DMS114 treated with DMSO at 0.1 percent for 48 hours (cell line): ENCODE measurements at regions not wholly inside any gene's neighbourhood (a gene's known extent, or its start where the extent isn't known, plus 50 kb on each side); places are given as distances from the start of the nearest gene placed in this dataset.

Source experiments
- DNase-seq: peaks from one replicate; lab custom pipeline; 2025; ENCODE audit not compliant: unreplicated experiment; lab: John Stamatoyannopoulos, UW

DNA sequence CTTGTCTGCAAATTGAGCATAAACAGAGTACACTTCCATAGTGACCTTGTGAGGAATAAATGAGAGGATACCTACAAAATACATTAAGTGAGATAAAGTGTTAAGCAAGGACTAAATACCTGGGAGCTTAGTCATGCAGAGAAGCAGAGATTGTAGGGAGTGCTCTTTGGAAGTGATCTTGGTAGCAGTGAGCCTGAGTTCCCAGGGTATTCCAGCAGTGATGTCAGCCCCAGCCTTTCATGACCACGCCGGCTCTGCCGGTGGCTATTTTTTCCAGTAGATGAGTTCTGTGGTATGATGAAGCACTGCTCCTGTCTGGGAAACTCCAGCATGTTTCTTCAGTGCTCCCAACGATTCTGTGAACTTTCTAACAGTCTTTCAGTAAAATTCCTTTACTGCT lies 391.5 kb upstream of the IGFBP7 start:
- DNase-seq, result no peak

DNA sequence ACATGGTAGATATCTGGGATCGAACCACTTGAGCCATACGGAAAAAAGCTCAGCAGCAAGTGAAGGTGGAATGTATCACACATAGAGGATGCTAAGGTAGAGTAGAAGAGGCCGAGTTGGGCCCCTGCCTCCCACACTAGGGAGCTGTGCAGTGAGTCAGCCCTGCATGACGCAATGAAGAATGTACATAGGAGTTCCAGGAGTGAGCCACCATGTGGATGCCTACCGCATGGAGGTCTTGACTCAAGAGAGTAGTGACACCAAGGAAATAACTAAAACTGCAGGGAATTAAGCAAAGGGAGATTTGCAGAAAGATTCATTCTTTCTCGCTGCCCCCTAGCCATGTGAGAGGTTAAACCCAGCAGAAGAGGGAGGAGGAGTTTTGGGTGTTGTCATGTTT lies 389.6 kb upstream of the IGFBP7 start:
- no peak for DNase-seq

DNA sequence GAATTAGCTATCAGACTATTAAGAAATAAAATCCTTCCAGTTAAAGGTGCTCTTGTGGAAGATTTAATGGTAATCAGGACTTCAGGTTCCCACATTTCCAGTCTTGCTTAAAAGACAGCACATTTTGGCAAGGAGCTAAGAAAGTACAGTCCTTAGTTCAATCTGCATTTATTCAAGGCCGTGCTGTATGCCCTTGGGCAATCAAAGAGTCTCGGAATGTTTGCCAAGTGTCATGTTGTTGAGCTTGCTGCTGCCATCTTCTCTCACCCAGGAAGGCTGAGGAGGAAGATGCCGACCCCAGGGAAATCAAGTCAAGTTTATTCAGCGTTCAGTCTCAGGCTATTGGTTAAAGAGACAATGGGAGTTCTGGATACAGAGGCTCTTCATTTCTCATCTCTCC lies 388.1 kb upstream of the IGFBP7 start:
- DNase-seq, result no peak

GRCh38 chr4:57496697-57497471 lies 386.7 kb upstream of the IGFBP7 start:
- no peak for DNase-seq

DNA sequence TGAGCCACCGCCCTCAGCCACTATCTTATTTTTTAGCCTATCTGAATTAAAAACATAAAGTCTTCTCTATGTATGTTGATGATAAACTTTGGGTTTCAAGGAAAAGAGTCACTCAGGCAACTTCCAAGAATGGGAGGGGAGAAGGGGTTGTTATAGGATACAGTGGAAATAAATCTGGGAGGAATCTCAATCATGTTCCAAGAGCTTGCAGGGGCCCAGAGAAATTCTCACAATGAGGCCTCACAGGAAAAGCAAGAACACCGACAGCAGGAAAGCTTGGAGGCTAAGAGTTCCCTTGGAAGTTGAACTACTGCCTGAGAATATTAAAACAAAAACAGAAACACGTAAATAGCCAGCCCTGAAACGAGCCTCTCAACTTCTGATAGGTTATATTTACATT lies 384.6 kb upstream of the IGFBP7 start:
- no peak for DNase-seq

- no peak for DNase-seq
Observed at GRCh38 chr4:57492251-57492878, 382.2 kb upstream of the IGFBP7 start.

- DNase-seq, result no peak
Observed at GRCh38 chr4:57491388-57491787, 381.2 kb upstream of the IGFBP7 start.

- DNase-seq, result no peak
Observed at GRCh38 chr4:57490520-57491255, 380.5 kb upstream of the IGFBP7 start.

DNA sequence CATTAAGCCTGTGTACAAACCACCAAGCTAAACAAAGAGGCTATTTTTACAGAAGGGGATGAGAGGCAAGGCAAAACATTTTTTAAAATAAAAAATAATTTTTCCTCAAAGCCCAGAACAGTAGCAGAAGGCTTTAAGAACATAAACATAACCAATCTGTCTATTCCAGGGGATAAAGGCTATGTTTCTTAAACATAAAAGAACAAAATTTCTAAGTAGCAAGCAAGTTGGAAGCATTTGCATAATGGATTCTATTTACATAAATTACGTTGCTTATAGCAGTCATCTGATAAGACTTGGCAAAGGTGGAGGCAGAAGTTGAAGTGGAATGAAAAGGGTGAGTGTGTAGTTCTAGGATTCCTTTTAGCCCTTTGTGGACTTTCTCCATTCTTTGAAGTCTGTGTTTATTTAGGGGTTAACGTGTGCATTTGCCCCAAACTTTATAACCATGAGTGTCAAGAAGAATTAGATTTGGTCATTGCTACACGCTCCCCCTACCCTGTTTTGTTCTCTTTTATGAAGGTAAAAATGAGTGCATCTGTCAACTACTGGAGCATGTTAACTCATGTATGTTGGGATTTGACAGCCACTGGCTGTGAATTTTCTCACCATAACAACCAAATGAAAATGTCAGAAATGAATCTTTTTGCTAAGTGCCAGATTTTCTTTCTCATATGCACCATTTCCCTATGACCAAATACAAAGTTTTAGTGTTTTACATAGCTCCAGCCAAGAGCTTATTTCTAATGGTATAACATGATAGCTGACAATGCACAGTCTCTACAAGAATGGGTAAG lies 378.4 kb upstream of the IGFBP7 start:
- DNase-seq, result no peak

DNA sequence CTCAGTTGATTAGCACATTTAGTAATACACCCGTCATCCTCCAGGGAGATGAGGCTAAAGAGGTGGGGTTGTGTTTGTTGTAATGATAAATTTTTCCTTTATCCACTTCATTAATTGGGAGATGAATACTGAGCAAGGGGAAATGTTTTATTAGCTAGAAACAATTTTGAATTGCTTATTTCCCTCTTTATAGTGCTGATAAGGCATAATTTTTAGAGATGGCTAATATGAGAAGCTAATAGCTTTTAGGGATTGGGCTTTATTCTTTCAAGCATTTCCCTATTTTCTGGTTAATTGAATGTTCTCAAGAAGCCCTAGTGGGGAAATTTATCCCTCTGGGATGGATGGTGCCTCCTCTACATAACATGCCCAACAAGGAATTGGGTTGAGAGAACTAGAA lies 365.2 kb upstream of the IGFBP7 start:
- no peak for DNase-seq

DNA sequence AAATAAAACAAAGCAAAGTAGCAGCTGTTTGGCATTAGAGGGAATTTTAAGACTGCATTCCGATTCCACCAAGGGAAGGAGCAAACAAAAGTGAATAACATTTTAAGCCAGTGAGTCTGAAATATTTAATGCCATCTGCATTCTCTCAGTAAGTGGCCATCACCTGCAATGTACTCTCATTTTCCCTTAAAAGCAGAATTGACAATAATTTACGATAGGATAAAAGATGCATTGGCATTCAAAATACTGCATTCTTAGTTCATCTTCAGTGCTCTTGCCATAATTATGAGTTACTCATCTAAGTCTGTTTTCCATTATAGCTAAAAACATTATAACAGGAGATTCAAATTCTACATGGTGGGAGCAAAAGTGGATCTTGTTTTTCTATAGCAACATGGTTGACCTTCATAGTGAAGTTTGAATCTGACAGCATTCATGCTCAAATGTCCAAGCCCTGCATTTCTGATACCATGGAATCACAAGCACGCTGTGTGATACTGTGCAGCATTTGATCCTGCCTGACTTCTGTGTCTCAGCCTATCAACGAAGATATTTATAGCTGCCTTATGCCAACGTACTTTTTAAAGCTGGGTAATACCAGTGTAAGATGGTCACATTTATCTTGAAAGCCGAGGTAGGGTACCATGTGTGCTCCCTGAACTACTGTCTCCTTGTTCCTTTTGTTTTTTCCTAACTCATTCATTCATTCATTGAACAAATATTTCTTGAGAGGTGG lies 355.3 kb upstream of the IGFBP7 start:
- no peak for DNase-seq

GRCh38 chr4:57462843-57463242 lies 352.7 kb upstream of the IGFBP7 start:
- no peak for DNase-seq

DNA sequence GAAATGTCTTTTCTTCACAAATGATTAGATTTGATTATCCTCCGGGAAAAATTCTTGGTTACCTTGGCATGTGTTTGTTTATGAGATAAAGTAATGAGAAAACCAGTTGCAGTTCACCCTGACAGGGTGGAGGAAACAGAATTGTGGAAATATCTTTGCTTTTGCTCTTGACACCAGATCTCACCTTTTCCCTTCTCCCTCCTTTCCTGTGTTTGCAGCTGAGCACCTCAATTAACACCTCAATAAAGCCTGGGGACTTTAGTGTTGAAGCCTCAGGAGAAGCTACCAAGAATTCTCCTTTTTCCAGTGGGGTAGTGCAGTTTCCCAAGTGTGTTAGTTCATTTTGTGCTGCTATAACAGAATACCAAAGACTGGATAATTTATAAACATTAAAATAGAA lies 350.8 kb upstream of the IGFBP7 start:
- no peak for DNase-seq

- no peak for DNase-seq
Observed at GRCh38 chr4:57448901-57449300, 338.7 kb upstream of the IGFBP7 start.

- no peak for DNase-seq
Observed at GRCh38 chr4:57448452-57448851, 338.3 kb upstream of the IGFBP7 start.

DNA sequence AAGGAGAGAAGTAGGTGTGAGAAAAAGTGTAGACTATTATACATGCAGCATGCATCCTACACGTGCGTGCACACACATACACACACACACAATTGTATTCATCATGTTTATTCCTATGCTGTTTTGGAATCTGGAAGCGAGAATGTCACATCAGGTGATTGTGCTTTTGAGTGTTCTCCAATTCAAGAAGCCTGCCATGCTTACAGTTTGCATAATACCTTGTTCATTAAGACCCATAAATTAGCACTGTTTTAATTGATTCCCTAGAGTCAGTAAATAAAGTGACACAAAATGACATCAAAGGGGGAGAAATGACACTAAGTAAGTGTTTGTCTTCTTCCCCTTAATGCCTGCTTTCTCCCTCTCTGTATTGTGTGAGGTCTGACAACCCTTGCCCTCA lies 336.1 kb upstream of the IGFBP7 start:
- no peak for DNase-seq

DNA sequence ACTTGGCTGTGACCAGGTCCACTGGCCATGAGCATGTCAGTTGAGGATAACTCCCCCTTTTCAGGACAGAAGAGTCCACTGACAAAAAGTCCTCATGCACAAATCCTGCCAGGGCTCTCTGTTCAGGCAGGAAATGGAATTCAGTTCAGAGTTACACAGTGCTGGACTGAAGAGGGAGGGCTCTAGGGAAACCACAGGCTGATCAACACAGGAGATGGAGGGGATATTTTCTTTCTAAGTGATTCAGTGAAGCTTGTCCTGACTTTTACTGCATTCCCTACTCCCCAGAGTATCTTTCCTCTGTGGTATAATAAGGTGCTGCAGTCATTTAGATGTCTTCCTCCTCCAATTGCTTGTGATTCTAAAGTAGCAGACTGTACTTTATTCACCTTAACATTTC lies 335.5 kb upstream of the IGFBP7 start:
- DNase-seq, result no peak

DNA sequence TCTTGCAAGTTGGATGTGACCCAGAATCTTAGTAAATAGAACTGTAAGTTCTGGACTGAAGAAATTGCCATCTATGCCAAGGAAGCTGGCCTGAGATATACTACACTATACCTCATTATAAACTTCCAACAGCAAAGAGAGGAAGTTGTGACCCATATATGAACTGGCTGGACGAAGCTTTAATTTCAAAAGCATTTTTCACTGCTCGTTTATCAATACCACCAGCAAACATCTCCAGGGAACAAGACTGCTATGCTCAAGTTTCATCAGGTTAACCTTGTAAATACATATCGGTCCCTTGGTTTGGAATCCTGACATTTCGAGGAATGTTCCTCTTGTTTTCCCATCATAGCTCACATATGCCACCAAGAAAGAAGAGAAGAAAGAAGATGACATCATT lies 334.5 kb upstream of the IGFBP7 start:
- DNase-seq, result no peak

GRCh38 chr4:57443787-57444186 lies 333.6 kb upstream of the IGFBP7 start:
- no peak for DNase-seq

DNA sequence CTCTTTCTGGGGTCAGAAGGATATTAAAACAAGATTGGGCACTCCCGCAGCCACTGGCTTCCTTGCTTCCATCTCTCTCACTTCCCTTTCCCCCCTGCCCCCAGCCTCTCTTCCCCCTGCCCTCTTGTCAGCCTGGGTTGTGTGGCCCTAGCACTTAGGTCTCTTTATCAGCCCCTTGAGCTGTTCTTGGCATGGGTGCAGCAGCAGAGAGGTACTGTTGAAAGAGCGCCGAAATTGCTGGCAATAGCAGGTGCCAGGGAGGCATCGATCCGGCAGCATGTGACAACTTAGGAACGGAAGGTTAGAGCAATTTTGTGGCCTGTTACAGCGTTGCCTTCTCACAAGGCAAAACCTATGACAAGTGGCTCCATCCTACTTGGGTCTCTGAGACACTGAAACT lies 333.1 kb upstream of the IGFBP7 start:
- DNase-seq, result no peak

DNA sequence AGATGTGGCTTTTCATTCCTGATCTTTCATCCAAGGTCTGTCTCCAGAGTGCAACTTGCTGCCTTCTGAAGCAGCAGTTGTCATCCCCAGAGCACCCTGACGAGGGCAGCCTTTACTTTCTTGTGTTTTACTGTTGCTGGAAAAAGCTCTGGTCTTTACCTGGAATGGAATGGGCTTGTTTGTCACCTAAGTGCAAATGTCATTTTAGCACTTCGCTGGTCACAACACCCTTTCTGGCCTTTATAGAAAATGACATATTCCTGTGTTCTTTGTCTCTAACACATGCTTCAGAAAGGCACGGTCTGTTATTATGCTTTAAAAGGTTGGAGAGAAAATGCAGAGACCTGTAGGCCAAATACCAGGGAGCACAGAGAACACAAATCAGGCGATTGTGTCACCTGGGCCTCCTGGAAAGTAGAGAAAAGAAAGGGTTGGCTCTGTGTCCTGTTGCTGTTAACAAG lies 332.7 kb upstream of the IGFBP7 start:
- peak; percentile 23 for DNase-seq
